Neutrophil (primary cell): ENCODE measurements at regions not wholly inside any gene's neighbourhood (a gene's known extent, or its start where the extent isn't known, plus 50 kb on each side); places are given as distances from the start of the nearest gene placed in this dataset.

Experiments
- H3K27ac ChIP-seq: fragments of 200-600 bp; sonication (generic); 2 replicates; pipeline ENCODE4 v1.5.1; 2016; ENCODE audit warnings: mild to moderate bottlenecking, moderate library complexity
- H3K27me3 ChIP-seq: fragments of 200-600 bp; sonication (generic); 2 replicates; pipeline ENCODE4 v1.6.0; 2016; ENCODE audit warnings: mild to moderate bottlenecking
- H3K36me3 ChIP-seq: fragments of 200-600 bp; sonication (generic); 2 replicates; pipeline ENCODE4 v1.5.1; 2017
- H3K4me1 ChIP-seq, 2 experiments: fragments of 200-600 bp in 1 of 2; sonication (generic) in 1 of 2; 1 replicate in 1 of 2; 2 replicates in 1 of 2; pipeline versions ENCODE4 v1.5.1 to v1.6.1; 2013 to 2016; ENCODE audit warnings: low read depth in 1 of 2, low read length in 1 of 2, mild to moderate bottlenecking in 1 of 2, moderate library complexity in 1 of 2; ENCODE audit not compliant: control insufficient read depth in 1 of 2, insufficient read depth in 1 of 2
- H3K4me3 ChIP-seq, 2 experiments: fragments of 200-600 bp in 1 of 2; sonication (generic) in 1 of 2; 1 replicate in 1 of 2; 2 replicates in 1 of 2; pipeline ENCODE4 v1.5.1; 2013 to 2016; ENCODE audit warnings: low read depth in 1 of 2, low read length in 1 of 2, mild to moderate bottlenecking in 1 of 2, moderate library complexity in 1 of 2
- H3K9me3 ChIP-seq: fragments of 200-600 bp; sonication (generic); 2 replicates; pipeline ENCODE4 v1.5.1; 2016
- TF ChIP-seq, protein P1 (sequence below): fragments of 200-600 bp; sonication (generic); IDR thresholded peaks from 2 replicates; pipeline ENCODE4 v1.5.1; 2016; ENCODE audit warnings: antibody characterized with exemption

DNA sequence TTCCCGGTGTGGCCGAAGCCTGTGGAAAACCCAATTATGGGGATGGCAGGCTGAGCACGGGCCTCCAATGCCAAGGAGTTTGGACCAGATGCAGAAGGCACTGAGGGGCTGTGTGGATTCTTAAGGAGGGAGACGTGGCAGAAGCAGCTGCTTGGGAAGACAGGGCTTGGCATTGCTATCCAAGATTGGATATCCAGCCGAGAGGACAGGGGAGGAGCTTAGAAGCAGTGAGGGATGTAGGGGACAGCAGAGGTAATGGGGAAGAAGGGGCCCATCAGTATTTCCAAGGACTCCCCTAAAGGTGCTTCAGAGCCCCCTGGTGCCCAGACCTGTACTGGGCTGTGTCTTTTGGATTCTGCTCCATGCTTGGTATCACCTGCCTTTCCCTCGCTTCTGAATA, 112.8 kb upstream of the TLE3 start:
- Histone ChIP-seq H3K4me3 (no peak overlapping the region), H3K36me3 (no peaks in the 10 kb centered on the region), H3K4me1 (no peaks in the 10 kb centered on the region), H3K9me3 (no peaks in the 10 kb centered on the region), H3K27me3 (no peaks in the 10 kb centered on the region), H3K27ac (no peak overlapping the region)
- TF ChIP-seq, protein P1, sequence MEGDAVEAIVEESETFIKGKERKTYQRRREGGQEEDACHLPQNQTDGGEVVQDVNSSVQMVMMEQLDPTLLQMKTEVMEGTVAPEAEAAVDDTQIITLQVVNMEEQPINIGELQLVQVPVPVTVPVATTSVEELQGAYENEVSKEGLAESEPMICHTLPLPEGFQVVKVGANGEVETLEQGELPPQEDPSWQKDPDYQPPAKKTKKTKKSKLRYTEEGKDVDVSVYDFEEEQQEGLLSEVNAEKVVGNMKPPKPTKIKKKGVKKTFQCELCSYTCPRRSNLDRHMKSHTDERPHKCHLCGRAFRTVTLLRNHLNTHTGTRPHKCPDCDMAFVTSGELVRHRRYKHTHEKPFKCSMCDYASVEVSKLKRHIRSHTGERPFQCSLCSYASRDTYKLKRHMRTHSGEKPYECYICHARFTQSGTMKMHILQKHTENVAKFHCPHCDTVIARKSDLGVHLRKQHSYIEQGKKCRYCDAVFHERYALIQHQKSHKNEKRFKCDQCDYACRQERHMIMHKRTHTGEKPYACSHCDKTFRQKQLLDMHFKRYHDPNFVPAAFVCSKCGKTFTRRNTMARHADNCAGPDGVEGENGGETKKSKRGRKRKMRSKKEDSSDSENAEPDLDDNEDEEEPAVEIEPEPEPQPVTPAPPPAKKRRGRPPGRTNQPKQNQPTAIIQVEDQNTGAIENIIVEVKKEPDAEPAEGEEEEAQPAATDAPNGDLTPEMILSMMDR, result no peak

DNA sequence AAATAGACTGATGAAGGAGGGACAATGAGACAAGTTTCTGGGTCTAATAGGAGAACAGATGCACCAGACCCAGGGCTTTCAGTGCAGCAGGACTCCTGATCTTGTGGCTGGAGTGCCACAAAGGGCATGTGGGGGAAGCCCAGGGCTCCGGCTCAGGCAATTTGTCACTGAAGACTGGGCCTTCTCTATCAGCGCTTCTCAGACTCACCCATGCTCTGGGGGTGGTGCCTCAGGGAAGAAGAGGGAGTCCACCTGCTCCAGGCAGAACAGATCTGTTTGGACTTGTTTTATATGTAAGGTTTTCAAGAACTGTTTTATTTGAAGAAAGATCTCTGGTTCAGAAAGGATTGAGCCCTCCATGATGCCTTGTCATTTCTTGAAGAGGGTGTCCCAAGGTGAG, 112.4 kb upstream of the TLE3 start:
- TF ChIP-seq, protein P1, result no peak
- H3K9me3 ChIP-seq, result no peaks in the 10 kb centered on the region
- no peak overlapping the region for H3K4me3 ChIP-seq
- no peaks in the 10 kb centered on the region for H3K36me3 ChIP-seq
- H3K4me1 ChIP-seq, result no peaks in the 10 kb centered on the region
- no peak overlapping the region for H3K27ac ChIP-seq
- no peaks in the 10 kb centered on the region for H3K27me3 ChIP-seq

DNA sequence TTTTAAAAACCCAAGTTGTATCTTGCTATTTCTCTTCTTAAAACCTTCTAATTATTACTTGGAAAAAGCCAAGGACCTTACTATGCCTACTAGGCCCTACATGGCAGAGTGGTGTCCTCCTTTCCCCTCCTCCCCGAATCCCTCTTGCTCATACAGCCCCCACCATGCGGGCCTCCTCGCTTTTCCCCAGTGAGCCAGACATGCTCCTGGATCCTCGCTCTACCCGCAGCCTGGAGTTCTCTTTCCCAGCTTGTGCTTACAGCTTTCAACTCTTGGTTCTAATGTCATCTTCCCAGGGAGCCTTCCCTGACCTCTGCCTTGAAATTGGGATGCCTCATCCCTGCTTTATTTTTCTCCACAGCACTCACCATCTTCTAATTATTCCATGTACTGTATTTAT, 111.8 kb upstream of the TLE3 start:
- TF ChIP-seq, protein P1, result no peak
- no peak overlapping the region for H3K27ac ChIP-seq
- H3K4me3 ChIP-seq, result no peak overlapping the region
- H3K27me3 ChIP-seq, result no peaks in the 10 kb centered on the region
- H3K9me3 ChIP-seq, result no peaks in the 10 kb centered on the region
- no peaks in the 10 kb centered on the region for H3K36me3 ChIP-seq
- H3K4me1 ChIP-seq, result no peaks in the 10 kb centered on the region

DNA sequence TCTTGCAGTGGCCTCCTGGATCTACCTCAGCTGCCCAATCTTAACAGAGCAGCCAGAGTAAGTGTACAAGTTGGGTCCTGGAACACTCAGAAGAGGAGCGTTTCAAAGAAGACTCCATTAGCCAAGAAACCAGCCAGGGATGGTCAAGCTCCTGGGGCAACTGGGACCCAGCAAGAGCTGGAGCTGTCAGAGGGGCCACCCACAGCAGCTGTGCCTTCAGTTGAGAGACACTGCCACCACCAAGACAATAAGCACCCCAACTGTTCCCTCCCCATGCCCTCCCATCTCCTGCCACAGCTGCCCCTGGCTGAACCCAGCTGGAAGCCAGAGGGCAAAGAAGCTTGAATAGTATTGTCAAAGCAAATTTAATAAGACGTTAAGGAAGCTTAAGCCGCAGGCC, 110.6 kb upstream of the TLE3 start:
- Histone ChIP-seq H3K27me3 (no peaks in the 10 kb centered on the region), H3K36me3 (no peaks in the 10 kb centered on the region), H3K4me3 (no peak overlapping the region), H3K27ac (no peak overlapping the region), H3K4me1 (no peaks in the 10 kb centered on the region), H3K9me3 (no peaks in the 10 kb centered on the region)
- TF ChIP-seq, protein P1, result no peak

DNA sequence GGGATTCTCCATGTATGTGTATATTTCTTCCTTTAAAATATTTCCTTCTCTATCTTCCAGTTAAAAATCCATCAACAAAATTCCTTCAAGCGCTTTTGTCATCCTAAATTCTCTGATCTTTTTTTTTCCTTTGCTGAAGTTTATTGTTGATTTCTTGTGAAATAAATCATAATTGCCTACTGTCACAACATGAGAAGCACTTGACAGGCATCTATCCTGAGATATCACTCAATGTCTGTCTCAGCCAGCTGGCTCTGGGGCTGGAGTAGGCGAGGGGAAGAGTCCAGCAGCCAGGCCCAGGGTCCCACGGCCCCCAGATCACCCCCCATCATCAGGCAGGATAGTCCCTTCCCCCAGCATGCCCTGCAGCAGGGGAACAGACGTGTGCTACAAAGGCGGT, 109.0 kb upstream of the TLE3 start:
- Histone ChIP-seq H3K27ac (no peak overlapping the region), H3K4me1 (no peaks in the 10 kb centered on the region)

More for the DNA sequence above, 109.0 kb upstream of the TLE3 start:
- H3K27me3 ChIP-seq, result peaks cover under 1% of the 10 kb centered on the region
- H3K9me3 ChIP-seq, result no peaks in the 10 kb centered on the region
- TF ChIP-seq, protein P1, result no peak
- no peak overlapping the region for H3K4me3 ChIP-seq
- no peaks in the 10 kb centered on the region for H3K36me3 ChIP-seq
